Activated CD4-positive, alpha-beta T cell treated with anti-CD3 and anti-CD28 coated beads, Interleukin-2, Interleukin-4, amounts not matched to agents 100 ng/mL and 50 ng/mL, durations not matched to agents 16 hours and 8 hours (primary cell): ENCODE measurements at regions not wholly inside any gene's neighbourhood (a gene's known extent, or its start where the extent isn't known, plus 50 kb on each side); places are given as distances from the start of the nearest gene placed in this dataset.

Source experiments
- DNase-seq: peaks from one replicate; pipeline ENCODE4 v3.0.0-alpha.2; 2020; ENCODE audit warnings: low spot score

- DNase-seq: no peak
These were observed 505.9 kb downstream of the SI start for GRCh38 chr3:164572436-164572835.

- DNase-seq: no peak
These were observed 527.4 kb downstream of the SI start for GRCh38 chr3:164550857-164551256.

- DNase-seq: no peak
These were observed 539.1 kb downstream of the SI start for GRCh38 chr3:164539215-164539614.

- no peak for DNase-seq
These were observed 540.8 kb downstream of the SI start for GRCh38 chr3:164537485-164537884.

GRCh38 chr3:164533275-164533674, 545.0 kb downstream of the SI start:
- no peak for DNase-seq

GRCh38 chr3:164526250-164526649, 552.0 kb downstream of the SI start:
- no peak for DNase-seq

GRCh38 chr3:164524201-164524600, 554.1 kb downstream of the SI start:
- DNase-seq: no peak

GRCh38 chr3:164522073-164522763, 556.1 kb downstream of the SI start:
- DNase-seq: no peak

- DNase-seq: no peak
These were observed 556.7 kb downstream of the SI start for GRCh38 chr3:164521644-164522043.

GRCh38 chr3:164521139-164521538, 557.2 kb downstream of the SI start:
- DNase-seq: no peak

- DNase-seq: no peak
These were observed 563.0 kb downstream of the SI start for GRCh38 chr3:164515256-164515655.

GRCh38 chr3:164514576-164514975, 563.7 kb downstream of the SI start:
- DNase-seq: no peak

GRCh38 chr3:164507886-164508285, 570.4 kb downstream of the SI start:
- no peak for DNase-seq

GRCh38 chr3:164498917-164499316, 579.4 kb downstream of the SI start:
- no peak for DNase-seq

- no peak for DNase-seq
These were observed 589.4 kb downstream of the SI start for GRCh38 chr3:164488893-164489292.

- no peak for DNase-seq
These were observed 592.1 kb downstream of the SI start for GRCh38 chr3:164486150-164486549.

- no peak for DNase-seq
These were observed 598.3 kb downstream of the SI start for GRCh38 chr3:164479978-164480377.

- DNase-seq: no peak
These were observed 598.9 kb downstream of the SI start for GRCh38 chr3:164479406-164479805.

GRCh38 chr3:164478323-164478722, 600.0 kb downstream of the SI start:
- no peak for DNase-seq

GRCh38 chr3:164477403-164477802, 600.9 kb downstream of the SI start:
- no peak for DNase-seq

- no peak for DNase-seq
These were observed 601.7 kb downstream of the SI start for GRCh38 chr3:164476631-164477030.

- DNase-seq: no peak
These were observed 607.8 kb downstream of the SI start for GRCh38 chr3:164470471-164470870.

- no peak for DNase-seq
These were observed 610.2 kb downstream of the SI start for GRCh38 chr3:164468055-164468454.

GRCh38 chr3:164467007-164467406, 611.3 kb downstream of the SI start:
- no peak for DNase-seq

GRCh38 chr3:164465172-164465571, 613.1 kb downstream of the SI start:
- DNase-seq: no peak
